ENCODE measurements at regions not wholly inside any gene's neighbourhood (a gene's known extent, or its start where the extent isn't known, plus 50 kb on each side); places are given as distances from the start of the nearest gene placed in this dataset.
"Not testable (repeated sequence)": the region's sequence is repeated elsewhere in the genome, so short reads cannot be mapped to it uniquely, and the experiment has no call there.

DNA sequence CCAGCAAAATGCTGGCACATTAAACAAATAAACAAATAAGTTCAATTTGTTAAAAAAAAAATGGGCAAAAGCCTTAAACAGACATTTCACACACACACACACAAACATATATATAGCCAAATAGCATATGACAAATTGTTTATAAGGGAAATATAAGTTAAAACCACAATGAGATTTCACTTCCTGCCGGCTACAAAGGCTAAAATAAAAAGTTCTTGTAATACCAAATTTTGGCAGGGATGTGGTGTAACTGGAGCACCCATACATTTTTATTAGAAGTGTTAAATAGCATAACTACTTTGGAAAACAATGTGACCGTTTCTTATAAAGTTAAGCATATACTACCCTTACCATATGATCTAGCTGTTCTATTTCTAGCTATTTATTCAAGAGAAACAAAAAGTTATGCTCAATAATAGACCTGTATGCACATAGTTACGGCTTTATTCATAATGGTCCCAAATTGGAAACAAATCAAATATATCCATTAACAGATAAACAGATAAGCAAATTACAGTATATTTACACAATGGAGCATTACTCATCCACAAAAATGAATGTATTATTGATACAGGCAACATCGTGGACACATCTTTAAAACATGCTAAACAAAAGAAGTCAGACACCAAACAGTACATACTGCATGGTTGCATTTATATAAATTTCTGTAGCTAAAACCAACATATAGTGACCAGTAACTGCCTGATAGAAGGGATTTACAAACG, 93.9 kb downstream of the EOMES start:
- DNase-seq, result peak; percentile 30

GRCh38 chr3:27626596-27627118, 95.5 kb downstream of the EOMES start:
- DNase-seq, result no peak

DNA sequence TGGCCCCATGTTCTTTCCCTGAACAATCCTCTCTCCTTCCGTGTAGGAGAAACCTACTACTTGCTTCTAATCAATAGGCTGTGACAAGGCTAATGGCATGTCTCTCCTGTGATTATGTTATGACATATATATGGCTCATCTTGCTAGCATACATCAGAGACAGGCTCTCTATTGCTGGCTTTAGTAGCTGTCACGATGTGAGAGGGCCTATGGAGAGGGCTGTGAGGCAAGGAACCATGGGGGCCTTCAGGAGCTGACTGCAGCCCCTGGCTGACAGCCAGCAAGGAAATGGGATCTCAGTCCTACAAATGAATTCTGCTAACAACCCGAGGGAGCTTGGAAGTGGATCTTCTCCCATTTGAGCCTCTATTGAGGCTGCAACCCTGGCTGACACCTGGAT, 96.3 kb downstream of the EOMES start:
- DNase-seq, result no peak

GRCh38 chr3:27623085-27623753, 98.9 kb downstream of the EOMES start:
- DNase-seq, result peak; percentile 20

DNA sequence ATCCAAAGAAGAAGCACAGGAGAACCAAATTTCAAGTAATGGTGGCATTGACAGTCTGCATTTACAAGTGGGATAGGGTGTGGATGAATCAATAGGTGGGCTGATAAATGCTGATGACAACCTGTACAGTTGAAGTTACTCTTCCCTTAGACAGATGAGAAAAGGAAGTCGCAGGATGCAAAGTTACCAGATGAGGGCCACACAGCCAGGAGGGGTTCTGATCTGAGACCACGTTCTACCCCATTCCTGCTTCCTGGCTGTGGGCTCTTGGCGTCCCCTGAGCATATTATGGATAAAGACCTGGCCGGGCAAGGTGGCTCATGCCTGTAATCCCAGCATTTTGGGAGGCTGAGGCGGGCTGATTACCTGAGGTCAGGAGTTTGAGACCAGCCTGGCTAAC, 104.6 kb downstream of the EOMES start:
- no peak for DNase-seq

DNA sequence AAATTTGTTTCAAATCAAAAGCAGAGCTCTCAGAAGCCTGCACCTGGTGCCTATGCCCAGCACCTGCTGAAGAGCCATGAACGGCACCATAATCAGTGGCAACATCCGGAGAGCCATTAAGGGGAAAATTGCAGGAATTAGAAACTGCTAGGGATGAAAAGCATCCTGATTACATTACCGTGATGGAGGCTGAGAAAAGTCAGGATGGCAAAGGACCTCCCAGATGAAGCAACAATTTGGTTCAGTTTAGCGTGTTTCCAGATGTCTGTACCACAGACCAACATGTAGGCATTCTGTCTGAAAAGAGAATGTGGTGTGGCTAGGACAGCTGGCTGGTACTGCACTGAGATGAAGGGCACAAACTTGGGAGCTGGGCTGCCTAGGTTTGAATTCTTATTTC, 106.1 kb downstream of the EOMES start:
- DNase-seq, result peak; percentile 81

- DNase-seq, result no peak
Measured at GRCh38 chr3:27615555-27615954, 106.6 kb downstream of the EOMES start.

DNA sequence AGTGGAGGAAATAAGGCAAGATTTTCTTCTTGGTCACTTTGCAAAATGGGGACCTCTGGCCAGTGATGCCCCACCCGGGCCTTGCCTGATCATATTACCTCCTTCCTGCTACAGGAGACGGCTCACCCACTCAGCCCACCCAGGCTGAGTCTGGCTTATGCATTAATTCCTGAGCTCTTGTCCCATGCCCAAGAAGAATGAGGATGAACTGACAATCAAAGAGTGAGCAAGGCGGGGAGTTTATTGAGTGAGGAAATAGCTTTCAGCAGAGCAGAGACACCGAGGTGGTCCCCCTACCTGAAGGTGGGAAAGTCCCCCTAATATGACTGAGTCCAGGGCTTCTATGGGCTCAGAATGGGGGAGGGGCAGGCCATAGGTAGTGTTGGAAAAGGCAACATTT, 107.5 kb downstream of the EOMES start:
- no peak for DNase-seq

DNA sequence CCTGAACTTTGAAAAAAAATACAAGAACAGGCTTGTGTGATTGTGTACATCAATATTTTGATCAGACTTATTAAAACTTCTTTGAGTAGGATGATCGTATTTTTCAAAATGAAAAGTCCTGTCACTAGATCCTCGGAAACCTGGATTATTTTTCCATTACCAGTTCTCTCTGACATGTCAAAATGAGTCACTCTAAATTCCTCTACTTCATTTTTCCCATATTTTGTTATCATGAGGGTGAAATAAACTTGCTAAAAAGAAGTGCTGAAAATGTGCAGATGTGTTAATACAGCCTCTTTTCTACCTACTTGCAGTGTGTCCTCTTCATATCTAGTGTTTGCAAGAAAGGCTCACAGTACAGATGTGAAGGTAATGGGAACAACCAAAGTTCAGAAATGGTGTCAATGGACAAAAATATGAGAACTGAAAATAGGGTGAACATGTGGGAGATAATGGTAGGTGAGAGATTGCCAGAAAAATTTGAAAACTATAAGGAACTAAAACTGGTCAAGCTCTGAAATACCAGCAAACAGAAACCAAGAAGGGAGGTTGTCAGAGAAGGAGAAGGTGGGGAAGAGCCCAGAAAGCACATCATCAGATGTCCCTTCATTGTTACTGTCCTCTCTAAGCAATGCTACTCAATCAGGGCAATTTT, 108.2 kb downstream of the EOMES start:
- no peak for DNase-seq

DNA sequence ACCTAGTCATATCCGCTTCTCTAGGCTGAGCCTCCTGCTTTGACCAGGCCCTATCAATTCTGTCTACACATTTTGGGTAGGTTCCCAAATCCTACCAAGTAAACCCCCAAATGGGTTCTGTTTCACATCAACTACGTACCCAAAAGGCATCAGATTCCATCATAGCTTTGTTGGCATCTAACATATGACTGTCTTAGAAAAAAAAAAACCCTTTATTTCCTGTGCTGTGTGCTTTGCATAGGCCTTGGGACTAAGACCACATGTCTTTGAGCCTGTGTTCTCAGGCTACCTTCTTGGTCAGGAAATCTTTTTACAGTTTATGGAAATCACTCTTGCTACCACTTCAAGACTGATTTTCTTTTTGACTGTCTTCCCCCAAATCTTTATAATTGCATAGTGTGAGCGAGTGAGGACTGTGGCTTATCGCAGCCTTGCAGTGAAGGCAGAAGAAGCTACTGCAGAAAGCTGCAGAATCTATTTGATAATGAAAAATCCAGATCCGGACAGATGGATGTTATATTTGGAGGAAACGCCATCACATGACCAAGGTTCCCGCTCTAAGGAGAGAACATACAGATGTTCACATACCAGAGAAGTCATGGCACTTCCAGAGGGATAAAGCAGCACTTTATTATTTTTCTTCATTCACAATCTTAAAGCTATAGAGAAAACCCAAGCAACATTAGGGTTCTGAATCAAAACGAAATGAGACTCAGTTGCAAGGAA, 111.2 kb downstream of the EOMES start:
- no peak for DNase-seq

GRCh38 chr3:27607370-27607769, 114.8 kb downstream of the EOMES start:
- DNase-seq, result no peak

- no peak for DNase-seq
Measured at GRCh38 chr3:27606537-27606936, 115.6 kb downstream of the EOMES start.

GRCh38 chr3:27601311-27601710, 117.1 kb upstream of the SLC4A7 start:
- DNase-seq, result not testable (repeated sequence)

DNA sequence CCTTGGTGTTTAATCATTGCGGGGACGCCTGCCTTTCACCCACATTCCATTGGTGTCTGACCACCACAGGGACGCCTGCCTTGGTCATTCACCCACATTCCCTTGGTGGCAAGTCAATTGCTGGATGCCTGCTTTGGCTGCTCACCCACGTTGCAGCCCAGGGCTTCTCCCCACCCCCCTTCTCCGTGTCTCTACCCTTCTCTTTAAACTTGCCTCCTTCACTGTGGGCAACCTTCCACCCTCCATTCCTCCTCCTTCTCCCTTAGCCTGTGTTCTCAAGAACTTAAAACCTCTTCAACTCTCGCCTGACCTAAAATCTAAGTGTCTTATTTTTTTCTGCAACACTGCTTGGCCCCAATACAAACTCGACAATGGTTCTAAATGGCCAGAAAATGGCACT, 115.6 kb upstream of the SLC4A7 start:
- DNase-seq, result not testable (repeated sequence)

GRCh38 chr3:27596921-27597320, 112.7 kb upstream of the SLC4A7 start:
- DNase-seq, result no peak

GRCh38 chr3:27596334-27596841, 112.2 kb upstream of the SLC4A7 start:
- DNase-seq, result no peak

GRCh38 chr3:27594096-27594690, 110.0 kb upstream of the SLC4A7 start:
- no peak for DNase-seq

GRCh38 chr3:27593173-27593572, 109.0 kb upstream of the SLC4A7 start:
- no peak for DNase-seq

GRCh38 chr3:27591312-27592210, 107.4 kb upstream of the SLC4A7 start:
- peak; percentile 29 for DNase-seq

- DNase-seq, result no peak
Measured at GRCh38 chr3:27590437-27591298, 106.5 kb upstream of the SLC4A7 start.

All from NCI-H146 (cell line).